Uterus (tissue), 3 donors: ENCODE measurements at regions not wholly inside any gene's neighbourhood (a gene's known extent, or its start where the extent isn't known, plus 50 kb on each side); places are given as distances from the start of the nearest gene placed in this dataset.
"Not testable (repeated sequence)": the region's sequence is repeated elsewhere in the genome, so short reads cannot be mapped to it uniquely, and the experiment has no call there.

Source experiments
- DNase-seq, 2 donors: peaks; one replicate each; pipeline ENCODE4 v3.0.0-alpha.2; 2019 to 2020
- H3K27ac ChIP-seq, 2 donors: fragments of 200-600 bp; sonication (generic); 1 replicate in 1 of 2; 2 replicates in 1 of 2; pipeline ENCODE4 v1.5.1; 2016 to 2018
- H3K27me3 ChIP-seq, 2 donors: fragments of 200-600 bp; sonication (generic); one replicate each; pipeline ENCODE4 v1.5.1; 2018 to 2019; ENCODE audit warnings: control low read depth in 1 of 2
- H3K36me3 ChIP-seq, 2 donors: fragments of 200-600 bp; sonication (generic); one replicate each; pipeline ENCODE4 v1.5.1; 2019; ENCODE audit warnings: control low read depth in 1 of 2
- H3K4me1 ChIP-seq, 2 donors: fragments of 200-600 bp; sonication (generic); one replicate each; pipeline ENCODE4 v1.5.1; 2018 to 2019; ENCODE audit warnings: control low read depth in 1 of 2
- H3K4me3 ChIP-seq, 2 donors: fragments of 200-600 bp; sonication (generic); 1 replicate in 1 of 2; 2 replicates in 1 of 2; pipeline ENCODE4 v1.5.1; 2018 to 2019; ENCODE audit warnings: mild to moderate bottlenecking in 1 of 2
- H3K9me3 ChIP-seq, 2 donors: fragments of 200-600 bp; sonication (generic); one replicate each; pipeline ENCODE4 v1.5.1; 2019; ENCODE audit warnings: control low read depth in 1 of 2
- POLR2A ChIP-seq, 2 donors: fragments of 450-650 bp; IDR thresholded peaks; one replicate each; pipeline ENCODE4 v1.6.1; 2016; ENCODE audit warnings: antibody characterized with exemption in 2 of 2, mild to moderate bottlenecking in 1 of 2, moderate library complexity in 1 of 2
- intact Hi-C: fragments of 100-400 bp; cut with DNase I; formaldehyde crosslinking; loops from one replicate; pipeline ENCODE4 v1.15.1; 2023; ENCODE audit warnings: low total_unique reads
- TF ChIP-seq, protein P1 (sequence below), 4 experiments: fragments of 200-600 bp in 2 of 4; fragments of 450-650 bp in 2 of 4; sonication (generic) in 2 of 4; IDR thresholded peaks; one replicate each; pipeline ENCODE4 v1.5.1; 2016 to 2019; ENCODE audit warnings: antibody characterized with exemption in 4 of 4, mild to moderate bottlenecking in 2 of 4, moderate library complexity in 1 of 4
- donor health status: DM: yes; HTN: yes; CAD: no.

DNA sequence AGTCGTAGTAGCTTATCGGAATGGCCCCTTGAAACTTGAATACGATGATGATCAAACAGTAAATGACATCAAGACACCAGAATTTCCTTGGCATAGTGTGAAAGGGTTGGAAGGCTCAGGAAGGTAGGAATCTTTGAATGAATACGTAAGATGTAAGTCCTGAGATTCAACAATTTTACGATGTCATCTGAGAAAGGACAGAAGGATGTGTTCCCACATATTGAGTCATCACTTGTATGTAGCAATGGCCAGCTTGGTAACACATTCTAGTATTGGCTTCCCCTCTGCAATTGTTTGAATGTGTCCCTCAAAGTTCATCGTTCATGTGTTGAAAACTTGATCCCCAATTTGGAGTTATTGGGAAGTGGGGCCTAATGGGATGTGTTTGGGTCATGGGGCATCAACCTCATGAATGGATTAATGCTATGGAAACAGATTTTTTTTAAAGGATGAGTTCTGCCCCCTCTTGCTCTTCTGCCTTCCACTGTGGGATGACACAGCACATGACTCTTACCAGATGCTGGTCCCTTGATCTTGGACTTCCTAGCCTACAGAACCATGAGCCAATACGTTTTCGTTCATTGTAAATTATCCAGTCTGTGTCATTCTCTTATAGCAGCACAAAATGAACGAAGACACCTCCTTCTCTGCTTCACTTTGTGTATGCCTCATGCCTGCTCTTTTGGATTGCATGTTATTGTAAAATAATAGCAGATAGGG lies 284.6 kb downstream of the BCAT1 start:
- intact Hi-C loops = no loop called here
- no peaks in the 10 kb centered on the region for H3K9me3 ChIP-seq
- no peaks in the 10 kb centered on the region for H3K27me3 ChIP-seq
- no peaks in the 10 kb centered on the region for H3K4me1 ChIP-seq
- H3K4me3 ChIP-seq = no peak overlapping the region
- no peaks in the 10 kb centered on the region for H3K36me3 ChIP-seq
- TF ChIP-seq, protein P1, sequence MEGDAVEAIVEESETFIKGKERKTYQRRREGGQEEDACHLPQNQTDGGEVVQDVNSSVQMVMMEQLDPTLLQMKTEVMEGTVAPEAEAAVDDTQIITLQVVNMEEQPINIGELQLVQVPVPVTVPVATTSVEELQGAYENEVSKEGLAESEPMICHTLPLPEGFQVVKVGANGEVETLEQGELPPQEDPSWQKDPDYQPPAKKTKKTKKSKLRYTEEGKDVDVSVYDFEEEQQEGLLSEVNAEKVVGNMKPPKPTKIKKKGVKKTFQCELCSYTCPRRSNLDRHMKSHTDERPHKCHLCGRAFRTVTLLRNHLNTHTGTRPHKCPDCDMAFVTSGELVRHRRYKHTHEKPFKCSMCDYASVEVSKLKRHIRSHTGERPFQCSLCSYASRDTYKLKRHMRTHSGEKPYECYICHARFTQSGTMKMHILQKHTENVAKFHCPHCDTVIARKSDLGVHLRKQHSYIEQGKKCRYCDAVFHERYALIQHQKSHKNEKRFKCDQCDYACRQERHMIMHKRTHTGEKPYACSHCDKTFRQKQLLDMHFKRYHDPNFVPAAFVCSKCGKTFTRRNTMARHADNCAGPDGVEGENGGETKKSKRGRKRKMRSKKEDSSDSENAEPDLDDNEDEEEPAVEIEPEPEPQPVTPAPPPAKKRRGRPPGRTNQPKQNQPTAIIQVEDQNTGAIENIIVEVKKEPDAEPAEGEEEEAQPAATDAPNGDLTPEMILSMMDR (IDR thresholded peaks at IDR 0.05) = no peak
- TF ChIP-seq POLR2A (IDR thresholded peaks at IDR 0.05) = no peak
- H3K27ac ChIP-seq = no peak overlapping the region
- no peak for DNase-seq

DNA sequence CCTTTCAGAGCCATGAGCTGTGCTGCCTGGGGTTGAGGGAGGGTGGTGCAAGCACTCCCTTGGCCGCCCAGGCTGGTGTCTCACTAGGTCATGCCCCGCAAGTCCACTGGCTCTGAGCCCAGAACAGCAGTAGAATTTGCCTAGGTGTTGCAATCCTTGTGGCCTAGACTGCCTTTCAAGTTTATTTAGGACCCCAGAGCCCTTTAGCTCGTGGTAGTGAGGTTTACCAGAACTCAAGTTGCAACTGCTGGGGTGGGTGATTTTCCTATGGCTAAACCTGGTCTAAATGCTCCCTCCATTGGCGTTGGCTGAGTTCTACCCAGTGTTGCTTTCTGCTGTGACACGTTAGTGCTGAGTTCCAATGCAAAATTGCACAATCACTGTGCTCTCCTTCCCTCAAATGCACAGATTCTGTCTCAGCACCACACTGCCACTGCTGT lies 287.2 kb downstream of the BCAT1 start:
- no peak for DNase-seq
- no peak overlapping the region for H3K4me3 ChIP-seq
- no peak for TF ChIP-seq POLR2A (IDR thresholded peaks at IDR 0.05)
- TF ChIP-seq, protein P1 (IDR thresholded peaks at IDR 0.05) = no peak
- H3K27me3 ChIP-seq = no peaks in the 10 kb centered on the region
- intact Hi-C loops = no loop called here
- H3K4me1 ChIP-seq = no peaks in the 10 kb centered on the region
- no peaks in the 10 kb centered on the region for H3K9me3 ChIP-seq
- H3K36me3 ChIP-seq = no peaks in the 10 kb centered on the region
- H3K27ac ChIP-seq = no peak overlapping the region

GRCh38 chr12:24659016-24659415 lies 289.9 kb downstream of the BCAT1 start:
- TF ChIP-seq, protein P1 (IDR thresholded peaks at IDR 0.05) = no peak
- H3K27me3 ChIP-seq = no peaks in the 10 kb centered on the region
- no peak overlapping the region for H3K4me3 ChIP-seq
- no peaks in the 10 kb centered on the region for H3K36me3 ChIP-seq
- intact Hi-C loops = no loop called here
- DNase-seq = no peak
- no peak overlapping the region for H3K27ac ChIP-seq
- H3K9me3 ChIP-seq = no peaks in the 10 kb centered on the region
- no peaks in the 10 kb centered on the region for H3K4me1 ChIP-seq

GRCh38 chr12:24654344-24654743 lies 294.6 kb downstream of the BCAT1 start:
- DNase-seq, H3K4me3 ChIP-seq, intact Hi-C loops, H3K4me1 ChIP-seq, H3K36me3 ChIP-seq, H3K27me3 ChIP-seq, H3K27ac ChIP-seq, H3K9me3 ChIP-seq: not testable (repeated sequence)

- Histone ChIP-seq H3K4me1 (no peaks in the 10 kb centered on the region), H3K36me3 (no peaks in the 10 kb centered on the region), H3K9me3 (no peaks in the 10 kb centered on the region), H3K4me3 (no peak overlapping the region), H3K27ac (no peak overlapping the region), H3K27me3 (no peaks in the 10 kb centered on the region)
- intact Hi-C loops = no loop called here
- DNase-seq = no peak
- TF ChIP-seq, protein P1 (IDR thresholded peaks at IDR 0.05) = no peak
- TF ChIP-seq POLR2A (IDR thresholded peaks at IDR 0.05) = no peak
Observed at GRCh38 chr12:24649634-24650033, 299.3 kb downstream of the BCAT1 start.

DNA sequence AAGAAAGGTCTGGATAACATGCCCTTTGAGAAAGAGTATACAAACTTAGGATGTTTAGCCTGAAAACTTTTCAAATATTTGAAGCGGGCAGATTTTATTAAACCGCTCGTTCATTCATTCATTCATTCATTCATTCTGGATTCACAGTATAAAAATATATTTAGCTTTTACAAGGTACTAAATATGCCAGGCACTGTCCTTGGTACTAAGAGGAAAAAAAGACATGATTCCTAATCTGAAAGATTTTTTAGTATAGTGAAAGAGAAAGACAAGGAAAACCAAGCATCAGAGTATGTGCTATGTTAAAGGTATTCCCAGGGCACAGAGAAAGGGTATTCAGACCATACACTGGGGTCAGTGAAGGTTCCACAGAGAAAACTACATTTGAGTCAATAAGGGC lies 299.7 kb downstream of the BCAT1 start:
- intact Hi-C loops = no loop called here

More for the DNA sequence above, 299.7 kb downstream of the BCAT1 start:
- H3K9me3 ChIP-seq = no peaks in the 10 kb centered on the region
- TF ChIP-seq, protein P1 (IDR thresholded peaks at IDR 0.05) = no peak
- TF ChIP-seq POLR2A (IDR thresholded peaks at IDR 0.05) = no peak
- DNase-seq = no peak
- H3K4me1 ChIP-seq = no peaks in the 10 kb centered on the region
- H3K4me3 ChIP-seq = no peak overlapping the region
- H3K36me3 ChIP-seq = no peaks in the 10 kb centered on the region
- no peaks in the 10 kb centered on the region for H3K27me3 ChIP-seq
- no peak overlapping the region for H3K27ac ChIP-seq
